Mesendoderm (in vitro differentiated cells): ENCODE measurements at regions not wholly inside any gene's neighbourhood (a gene's known extent, or its start where the extent isn't known, plus 50 kb on each side); places are given as distances from the start of the nearest gene placed in this dataset.

Experiments used
- DNase-seq: peaks from one replicate; pipeline ENCODE4 v3.0.0; 2013
- H2AK5ac ChIP-seq: 2 replicates; pipeline ENCODE4 v1.6.1; 2013; ENCODE audit warnings: low read length, inconsistent platforms
- H2BK120ac ChIP-seq: 2 replicates; pipeline ENCODE4 v1.6.1; 2013; ENCODE audit warnings: low read depth, mild to moderate bottlenecking, low read length, moderate library complexity, mixed read lengths
- H2BK15ac ChIP-seq: replicated peaks from 2 replicates; pipeline ENCODE4 v1.6.1; 2013; ENCODE audit warnings: low read depth, mild to moderate bottlenecking, moderate library complexity
- H2BK5ac ChIP-seq: 2 replicates; pipeline ENCODE4 v1.6.1; 2013; ENCODE audit warnings: low read length, inconsistent platforms
- H3K18ac ChIP-seq: 2 replicates; pipeline ENCODE4 v1.6.1; 2013; ENCODE audit warnings: mild to moderate bottlenecking, low read length, mixed read lengths
- H3K23ac ChIP-seq: one replicate; pipeline ENCODE4 v1.6.1; 2013; ENCODE audit warnings: low read length
- H3K27ac ChIP-seq: 2 replicates; pipeline ENCODE4 v1.5.1; 2013; ENCODE audit warnings: low read depth, mild to moderate bottlenecking, inconsistent platforms, low read length, moderate library complexity
- H3K27me3 ChIP-seq: 2 replicates; pipeline ENCODE4 v1.6.1; 2013; ENCODE audit warnings: low read length, control low read depth, mild to moderate bottlenecking, inconsistent platforms; ENCODE audit not compliant: insufficient read depth, poor library complexity
- H3K36me3 ChIP-seq: 2 replicates; pipeline ENCODE4 v1.6.1; 2013; ENCODE audit warnings: low read length, inconsistent platforms; ENCODE audit not compliant: control insufficient read depth, insufficient read depth
- H3K4ac ChIP-seq: one replicate; pipeline ENCODE4 v1.6.1; 2013; ENCODE audit warnings: low read depth, mild to moderate bottlenecking, low read length, moderate library complexity
- H3K4me1 ChIP-seq: 2 replicates; pipeline ENCODE4 v1.6.1; 2013; ENCODE audit warnings: low read depth, low read length, inconsistent platforms; ENCODE audit not compliant: control insufficient read depth
- H3K4me2 ChIP-seq: 2 replicates; pipeline ENCODE4 v1.6.1; 2013; ENCODE audit warnings: low read length
- H3K4me3 ChIP-seq: 2 replicates; pipeline ENCODE4 v1.5.1; 2013; ENCODE audit warnings: mild to moderate bottlenecking, low read length
- H3K56ac ChIP-seq: one replicate; pipeline ENCODE4 v1.6.1; 2013; ENCODE audit warnings: low read length
- H3K79me1 ChIP-seq: 2 replicates; pipeline ENCODE4 v1.6.1; 2013; ENCODE audit warnings: low read length, inconsistent platforms
- H3K79me2 ChIP-seq: 2 replicates; pipeline ENCODE4 v1.6.1; 2013; ENCODE audit warnings: mild to moderate bottlenecking, low read length; ENCODE audit not compliant: control insufficient read depth, insufficient read depth
- H3K9ac ChIP-seq: 2 replicates; pipeline ENCODE4 v1.6.1; 2013; ENCODE audit warnings: low read length, inconsistent platforms
- H4K5ac ChIP-seq: one replicate; pipeline ENCODE4 v1.6.1; 2013; ENCODE audit warnings: low read length
- H4K8ac ChIP-seq: one replicate; pipeline ENCODE4 v1.6.1; 2013; ENCODE audit warnings: low read depth, mild to moderate bottlenecking, control low read depth, low read length, moderate library complexity
- WGBS: extraction: QIAGEN DNeasy Blood & Tissue Kit; methylation state at CpG from one replicate; pipeline ENCODE4 v1.1.7; 2013; ENCODE audit warnings: low lambda C conversion rate, missing lambda C conversion rate; ENCODE audit not compliant: insufficient coverage; ENCODE audit errors: extremely low coverage; 5-methylcytosine and 5-hydroxymethylcytosine counted together

DNA sequence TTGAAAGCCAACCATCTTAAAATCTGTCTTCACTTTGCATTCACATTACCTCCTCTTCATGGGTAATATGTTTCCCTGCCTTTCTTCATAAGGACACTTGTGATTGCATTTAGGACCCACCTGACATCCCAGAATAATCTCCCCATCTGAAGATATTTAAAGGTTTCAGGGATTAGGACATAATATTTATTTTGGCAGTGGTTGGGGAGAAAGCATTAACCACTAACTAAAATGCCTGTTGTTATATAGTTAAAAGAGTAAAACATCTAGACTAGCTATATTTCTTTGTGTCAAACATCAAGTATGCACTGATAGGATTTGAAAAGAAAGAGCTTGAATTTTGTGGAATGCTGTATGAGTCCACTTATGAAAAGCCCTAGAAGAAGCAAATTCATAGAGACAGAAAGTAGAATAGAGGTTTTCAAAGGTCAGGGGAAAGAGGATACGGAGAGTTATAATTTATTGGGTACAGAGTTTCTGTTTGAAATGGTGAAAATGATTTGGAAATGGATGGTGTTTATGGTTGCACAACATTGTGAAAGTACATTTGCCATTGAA is 457.7 kb upstream of the SPRY2 start:
- Histone ChIP-seq H2BK120ac (no peak overlapping the region), H3K27me3 (no peaks in the 10 kb centered on the region)

DNA sequence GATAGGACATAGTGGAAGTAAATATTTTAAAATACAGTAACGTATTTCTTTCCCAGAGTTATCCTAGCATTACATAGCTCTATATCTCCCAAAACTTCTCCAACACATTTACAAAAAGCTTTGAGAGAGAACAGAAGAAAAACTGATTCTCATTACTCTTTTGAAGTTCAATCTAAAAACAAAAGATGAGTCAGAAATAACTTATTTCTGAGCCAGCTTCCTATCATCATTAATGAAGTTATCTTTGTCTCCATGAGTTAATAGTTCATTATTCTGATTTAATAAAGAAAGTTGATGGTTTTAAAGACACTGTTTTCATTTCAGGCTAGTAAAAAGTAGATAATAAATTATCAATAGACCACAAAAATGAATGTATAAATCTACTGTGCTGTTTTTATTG is 446.7 kb upstream of the SPRY2 start:
- Histone ChIP-seq H3K27me3 (no peaks in the 10 kb centered on the region), H2BK120ac (no peak overlapping the region), H3K56ac (no peak overlapping the region), H3K18ac (no peak overlapping the region), H3K4me1 (no peaks in the 10 kb centered on the region), H3K79me2 (no peaks in the 10 kb centered on the region), H3K4me2 (no peak overlapping the region), H2AK5ac (no peak overlapping the region), H4K5ac (no peak overlapping the region), H2BK15ac (no peak overlapping the region), H4K8ac (no peak overlapping the region), H3K36me3 (no peaks in the 10 kb centered on the region), H3K79me1 (no peaks in the 10 kb centered on the region), H3K27ac (no peak overlapping the region), H3K4ac (no peak overlapping the region), H3K9ac (no peak overlapping the region), H3K4me3 (no peak overlapping the region), H3K23ac (no peak overlapping the region), H2BK5ac (no peak overlapping the region)
- no peak for DNase-seq
- WGBS, result no CpG with 5 or more reads among the region's 1 CpG

More for the DNA sequence above, 457.7 kb upstream of the SPRY2 start:
- Histone ChIP-seq H3K79me2 (no peaks in the 10 kb centered on the region), H3K56ac (no peak overlapping the region), H3K4me2 (no peak overlapping the region), H3K27ac (no peak overlapping the region), H2BK15ac (no peak overlapping the region), H4K5ac (no peak overlapping the region), H3K9ac (no peak overlapping the region), H3K18ac (no peak overlapping the region), H3K36me3 (no peaks in the 10 kb centered on the region), H3K4me1 (peaks cover 2% of the 10 kb centered on the region), H3K23ac (no peak overlapping the region), H4K8ac (no peak overlapping the region), H2AK5ac (no peak overlapping the region), H3K4me3 (no peak overlapping the region), H3K4ac (no peak overlapping the region), H3K79me1 (no peaks in the 10 kb centered on the region), H2BK5ac (no peak overlapping the region)
- DNase-seq, result no peak
- whole genome bisulfite sequencing, result 100% methylated on average over 1 of the region's 1 CpG

DNA sequence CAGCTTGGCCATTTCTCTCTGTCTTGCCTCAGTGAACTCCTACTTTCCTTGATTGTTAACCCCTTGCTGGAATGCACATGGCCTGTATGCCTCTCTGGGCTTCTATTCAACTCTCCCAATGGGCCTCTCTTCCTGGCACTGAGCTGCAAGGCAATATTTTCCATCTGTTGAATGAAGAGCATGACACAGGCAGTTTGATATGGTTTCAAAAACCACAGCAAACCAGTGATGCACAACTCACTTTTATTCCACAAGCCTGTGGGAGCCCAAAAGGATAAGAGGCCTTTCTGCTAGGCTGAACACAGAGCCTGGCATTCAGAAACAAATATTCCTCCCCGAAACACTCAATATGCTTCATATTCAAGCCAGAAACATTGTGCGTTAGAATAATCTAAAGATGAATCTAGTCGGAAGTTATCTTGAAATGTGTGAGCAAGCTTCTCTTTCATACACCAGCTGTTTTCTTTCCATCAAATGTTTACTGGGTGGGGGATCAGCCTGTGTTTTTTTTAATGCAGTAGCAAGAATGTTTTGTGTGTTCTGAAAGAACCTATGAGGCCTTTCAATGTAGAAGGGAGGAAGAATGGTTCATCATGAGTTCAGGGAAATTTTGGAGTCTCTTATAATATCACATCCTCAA is 443.1 kb upstream of the SPRY2 start:
- Histone ChIP-seq H3K4me1 (no peaks in the 10 kb centered on the region), H3K27me3 (no peaks in the 10 kb centered on the region), H3K27ac (no peak overlapping the region), H3K9ac (no peak overlapping the region), H3K4ac (no peak overlapping the region), H2BK15ac (no peak overlapping the region), H4K5ac (no peak overlapping the region), H3K4me2 (no peak overlapping the region), H2AK5ac (no peak overlapping the region), H3K4me3 (no peak overlapping the region), H3K23ac (no peak overlapping the region), H3K79me2 (no peaks in the 10 kb centered on the region), H3K36me3 (no peaks in the 10 kb centered on the region), H4K8ac (no peak overlapping the region), H3K56ac (no peak overlapping the region), H2BK120ac (no peak overlapping the region), H3K18ac (no peak overlapping the region), H3K79me1 (no peaks in the 10 kb centered on the region), H2BK5ac (no peak overlapping the region)
- no CpG with 5 or more reads among the region's 3 CpGs for WGBS
- no peak for DNase-seq

DNA sequence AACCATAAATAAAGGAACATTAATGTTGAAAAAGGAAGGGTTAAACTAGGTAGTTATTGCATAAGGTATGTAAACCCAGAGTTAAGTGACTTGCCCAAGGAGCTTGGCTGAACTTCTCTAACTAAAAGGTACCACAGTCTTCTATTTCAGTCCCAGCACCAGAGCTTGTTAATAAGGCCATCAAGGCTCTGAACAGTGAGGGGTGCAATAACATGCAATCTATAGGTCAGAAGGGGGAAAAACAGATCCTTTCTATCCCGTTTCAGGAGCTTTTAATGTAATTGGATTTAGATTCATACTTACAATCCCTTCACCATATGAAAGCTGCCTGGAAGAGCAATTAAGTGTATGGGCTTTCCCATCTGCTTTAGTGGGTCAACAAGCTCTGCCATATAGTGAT is 441.5 kb upstream of the SPRY2 start:
- H3K27me3 ChIP-seq, result no peaks in the 10 kb centered on the region
- H4K5ac ChIP-seq, result no peak overlapping the region
- no peak overlapping the region for H3K4ac ChIP-seq
- H2BK120ac ChIP-seq, result no peak overlapping the region
- H2BK15ac ChIP-seq, result no peak overlapping the region
- H2AK5ac ChIP-seq, result no peak overlapping the region
- no peak overlapping the region for H3K23ac ChIP-seq
- no peak overlapping the region for H3K4me3 ChIP-seq
- WGBS, result no CpG with 5 or more reads among the region's 1 CpG
- no peak overlapping the region for H3K56ac ChIP-seq
- no peak for DNase-seq
- H3K36me3 ChIP-seq, result no peaks in the 10 kb centered on the region
- H3K9ac ChIP-seq, result no peak overlapping the region
- no peak overlapping the region for H2BK5ac ChIP-seq
- no peaks in the 10 kb centered on the region for H3K79me1 ChIP-seq
- no peak overlapping the region for H4K8ac ChIP-seq
- no peak overlapping the region for H3K4me2 ChIP-seq
- H3K79me2 ChIP-seq, result no peaks in the 10 kb centered on the region
- H3K4me1 ChIP-seq, result no peaks in the 10 kb centered on the region
- H3K27ac ChIP-seq, result no peak overlapping the region
- H3K18ac ChIP-seq, result no peak overlapping the region

DNA sequence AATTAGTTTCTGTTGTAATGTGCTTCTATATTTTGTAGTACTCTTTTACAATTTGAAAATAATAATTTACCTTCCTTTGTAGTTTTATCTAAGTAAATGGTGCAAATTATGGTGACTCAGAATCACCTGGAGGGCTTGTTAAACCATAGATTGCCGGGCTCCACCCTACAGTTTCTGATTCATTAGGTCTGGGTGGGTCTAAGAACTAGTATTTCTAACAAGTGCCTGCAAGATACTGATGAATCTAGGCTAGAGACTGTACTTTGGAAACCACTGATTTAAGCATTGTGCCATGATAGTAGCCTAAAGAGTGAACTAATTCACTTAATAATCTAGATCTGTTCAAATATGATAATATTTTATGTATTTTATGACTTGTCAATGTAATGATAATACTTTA is 437.4 kb upstream of the SPRY2 start:
- no peaks in the 10 kb centered on the region for H3K27me3 ChIP-seq
- H2BK15ac ChIP-seq, result no peak overlapping the region
- no peak overlapping the region for H3K4ac ChIP-seq
- H2BK5ac ChIP-seq, result no peak overlapping the region
- H4K5ac ChIP-seq, result no peak overlapping the region
- H3K4me3 ChIP-seq, result no peak overlapping the region
- no peaks in the 10 kb centered on the region for H3K79me1 ChIP-seq
- no peaks in the 10 kb centered on the region for H3K4me1 ChIP-seq
- H4K8ac ChIP-seq, result no peak overlapping the region
- H3K79me2 ChIP-seq, result no peaks in the 10 kb centered on the region
- no peak overlapping the region for H2BK120ac ChIP-seq
- H3K18ac ChIP-seq, result no peak overlapping the region
- no peak for DNase-seq
- no peak overlapping the region for H3K27ac ChIP-seq
- no peak overlapping the region for H3K56ac ChIP-seq
- no CpG with 5 or more reads among the region's 1 CpG for WGBS
- no peak overlapping the region for H3K4me2 ChIP-seq
- no peaks in the 10 kb centered on the region for H3K36me3 ChIP-seq
- H3K9ac ChIP-seq, result no peak overlapping the region
- no peak overlapping the region for H2AK5ac ChIP-seq
- no peak overlapping the region for H3K23ac ChIP-seq

DNA sequence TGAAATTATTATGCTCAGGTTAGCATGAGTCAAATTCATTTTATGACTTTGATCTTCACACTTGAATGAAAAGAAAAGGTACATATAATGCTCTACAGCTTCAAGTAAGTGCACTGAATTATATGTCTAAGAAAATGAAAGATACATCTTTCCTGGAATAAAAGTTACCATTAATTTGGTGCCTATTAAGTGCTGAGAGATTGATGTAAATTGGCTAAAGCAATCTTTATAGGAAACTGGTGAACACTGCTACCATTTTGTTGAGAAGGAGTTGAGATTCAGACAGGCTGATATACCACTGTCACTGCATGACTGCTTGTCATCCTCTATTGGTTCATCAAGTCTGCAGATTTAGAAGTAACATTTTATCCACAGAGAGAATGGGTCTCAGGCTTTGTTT is 416.8 kb upstream of the SPRY2 start:
- Histone ChIP-seq H3K27me3 (no peaks in the 10 kb centered on the region), H4K8ac (no peak overlapping the region), H4K5ac (no peak overlapping the region), H3K23ac (no peak overlapping the region), H3K9ac (no peak overlapping the region), H3K27ac (no peak overlapping the region), H2BK15ac (no peak overlapping the region), H3K4me2 (no peak overlapping the region), H3K4me1 (no peaks in the 10 kb centered on the region), H2AK5ac (no peak overlapping the region), H2BK5ac (no peak overlapping the region), H2BK120ac (no peak overlapping the region), H3K56ac (no peak overlapping the region), H3K36me3 (no peaks in the 10 kb centered on the region), H3K79me1 (no peaks in the 10 kb centered on the region), H3K79me2 (no peaks in the 10 kb centered on the region), H3K4ac (no peak overlapping the region), H3K4me3 (no peak overlapping the region), H3K18ac (no peak overlapping the region)
- no peak for DNase-seq
